K562 (cell line): ENCODE measurements at regions not wholly inside any gene's neighbourhood (a gene's known extent, or its start where the extent isn't known, plus 50 kb on each side); places are given as distances from the start of the nearest gene placed in this dataset.

Experiments
- ATAC-seq: fragments of 200-7000 bp; cut with Tn5 transposase; 3 replicates; pipeline ENCODE4 v1.9.1; 2020; ENCODE audit warnings: moderate library complexity
- BruUV-seq: library from RNA; stranded (reverse); fragments of 400-500 nt; replicated peaks from 2 replicates; lab custom pipeline; 2021; lab: Mats Ljungman, UMichigan
- CTCF ChIA-PET: fragments of 300-600 bp; formaldehyde crosslinking; extraction: SDS; loops from one replicate; lab custom pipeline; 2021; ENCODE audit warnings: low intra/inter-chr PET ratio; lab: Yijun Ruan, JAX
- POLR2A ChIA-PET: fragments of 300-600, 350-650 bp; sonication (Branson Sonifier 250); formaldehyde crosslinking; extraction: SDS; loops from one replicate; lab custom pipeline; 2021; ENCODE audit warnings: antibody characterized with exemption, inconsistent platforms; lab: Yijun Ruan, JAX
- DNase-seq, 4 experiments: peaks; one replicate each; pipeline versions ENCODE4 v3.0.0 to v3.0.0-alpha.2; 2011 to 2018; ENCODE audit warnings: low spot score in 3 of 4, mixed read lengths in 3 of 4; ENCODE audit errors: extremely low read depth in 1 of 4
- FAIRE-seq: peaks from 2 replicates; lab custom pipeline; 2011; peaks lifted over from hg19 to GRCh38; lab: Jason Lieb, UNC
- H2AFZ ChIP-seq: 2 replicates; pipeline ENCODE4 v1.6.0; 2011; ENCODE audit warnings: low read depth, low read length, control low read depth, inconsistent platforms
- H3K27ac ChIP-seq: fragments of 200-600 bp; 3 replicates; pipeline ENCODE4 v1.8.0; 2011; ENCODE audit warnings: low read depth, mild to moderate bottlenecking, control low read depth, inconsistent platforms, low read length, moderate library complexity, mixed read lengths; ENCODE audit errors: extremely low read depth
- H3K27me3 ChIP-seq, 2 experiments: fragments of 300-600 bp in 1 of 2; 2 replicates in 1 of 2; 3 replicates in 1 of 2; pipeline versions ENCODE4 v1.6.0 to v1.8.0; 2011; ENCODE audit warnings: inconsistent platforms in 2 of 2, low read length in 2 of 2, mild to moderate bottlenecking in 1 of 2, mixed read lengths in 1 of 2, moderate library complexity in 1 of 2; ENCODE audit not compliant: control insufficient read depth in 2 of 2, insufficient read depth in 2 of 2
- H3K36me3 ChIP-seq: fragments of 300-600 bp; 3 replicates; pipeline ENCODE4 v1.8.0; 2011; ENCODE audit warnings: mild to moderate bottlenecking, low read length, inconsistent platforms; ENCODE audit not compliant: control insufficient read depth, insufficient read depth
- H3K4me1 ChIP-seq, 2 experiments: fragments of 200-600 bp in 1 of 2; replicated peaks in 1 of 2; 2 replicates in 1 of 2; 3 replicates in 1 of 2; pipeline versions ENCODE4 v1.5.1 to v1.8.0; 2011; ENCODE audit warnings: inconsistent platforms in 2 of 2, low read length in 2 of 2, mild to moderate bottlenecking in 1 of 2, mixed read lengths in 1 of 2, moderate library complexity in 1 of 2; ENCODE audit not compliant: control insufficient read depth in 2 of 2, insufficient read depth in 2 of 2
- H3K4me2 ChIP-seq: 2 replicates; pipeline ENCODE4 v1.6.1; 2011; ENCODE audit warnings: low read length, control low read depth, inconsistent platforms, mixed read lengths; ENCODE audit not compliant: insufficient read depth
- H3K4me3 ChIP-seq: fragments of 200-600 bp; sonication (generic), shearing (Covaris generic); 2 replicates; pipeline ENCODE4 v1.5.1; 2016; ENCODE audit warnings: control low read depth, inconsistent platforms
- H3K79me2 ChIP-seq: fragments of 200-600 bp; 3 replicates; pipeline ENCODE4 v1.8.0; 2011; ENCODE audit warnings: low read length, inconsistent platforms; ENCODE audit not compliant: control insufficient read depth, insufficient read depth
- H3K9ac ChIP-seq, 2 experiments: 2 replicates each; pipeline versions ENCODE4 v1.6.0 to v1.6.1; 2011; ENCODE audit warnings: low read depth in 2 of 2, low read length in 2 of 2, control low read depth in 1 of 2, inconsistent platforms in 1 of 2, mild to moderate bottlenecking in 1 of 2, mixed read lengths in 1 of 2; ENCODE audit not compliant: insufficient read depth in 1 of 2
- H3K9me1 ChIP-seq: one replicate; pipeline ENCODE4 v1.6.0; 2011; ENCODE audit warnings: inconsistent platforms, mild to moderate bottlenecking, low read length, moderate library complexity; ENCODE audit not compliant: control insufficient read depth, insufficient read depth
- H3K9me3 ChIP-seq: replicated peaks from 2 replicates; pipeline ENCODE4 v1.5.1; 2011; ENCODE audit warnings: low read depth, low read length, inconsistent platforms; ENCODE audit not compliant: control insufficient read depth, insufficient read depth
- H4K20me1 ChIP-seq: replicated peaks from 2 replicates; pipeline ENCODE4 v1.6.1; 2011; ENCODE audit warnings: low read length, inconsistent platforms, mixed read lengths; ENCODE audit not compliant: control insufficient read depth, insufficient read depth
- DIDO1 ChIP-seq: fragments of 450-650 bp; IDR thresholded peaks from 2 replicates; pipeline ENCODE4 v1.6.1; 2016; ENCODE audit warnings: low read depth, missing biosample characterization, missing genetic modification characterization
- HDAC6 ChIP-seq: IDR thresholded peaks from 2 replicates; pipeline ENCODE4 v1.6.1; 2012; ENCODE audit warnings: low read depth, mild to moderate bottlenecking, control low read depth, inconsistent platforms, low read length, moderate library complexity
- POLR3A ChIP-seq: IDR thresholded peaks from 2 replicates; pipeline ENCODE4 v1.6.1; 2011; ENCODE audit warnings: borderline replicate concordance, mild to moderate bottlenecking, moderate library complexity; ENCODE audit not compliant: insufficient read length, insufficient read depth; ENCODE audit errors: extremely low read depth
- WGBS: fragments of 100-300 bp; shearing (Covaris generic); methylation state at CpG from one replicate; pipeline ENCODE4 v1.1.6; 2016; ENCODE audit warnings: low coverage, mixed read lengths; ENCODE audit not compliant: insufficient coverage; ENCODE audit errors: missing lambda C conversion rate; 5-methylcytosine and 5-hydroxymethylcytosine counted together
- in situ Hi-C: fragments of 300-500 bp; cut with MboI; formaldehyde crosslinking; loops from 4 replicates; pipeline ENCODE4 v1.15.0; 2018; ENCODE audit warnings: inconsistent platforms, mixed read lengths
- intact Hi-C: fragments of 100-400 bp; cut with micrococcal nuclease; formaldehyde crosslinking; loops from 2 replicates; pipeline ENCODE4 v1.14.2; 2022
- TF ChIP-seq, protein P1 (sequence below): fragments of 450-650 bp; IDR thresholded peaks from 2 replicates; pipeline ENCODE4 v1.6.1; 2017; ENCODE audit warnings: mild to moderate bottlenecking, moderate library complexity
- TF ChIP-seq, protein P2 (sequence below), 2 experiments: fragments of 450-650 bp in 1 of 2; IDR thresholded peaks; 2 replicates each; pipeline ENCODE4 v1.6.1; 2011 to 2017; ENCODE audit warnings: low read depth in 2 of 2, antibody characterized with exemption in 1 of 2, borderline replicate concordance in 1 of 2, low read length in 1 of 2, mild to moderate bottlenecking in 1 of 2, mixed read lengths in 1 of 2; ENCODE audit not compliant: control insufficient read depth in 1 of 2
- TF ChIP-seq, protein P3 (sequence below): fragments of 450-650 bp; IDR thresholded peaks from 2 replicates; pipeline ENCODE4 v1.7.1; 2018; ENCODE audit warnings: mild to moderate bottlenecking, low read depth; ENCODE audit not compliant: partially characterized antibody

DNA sequence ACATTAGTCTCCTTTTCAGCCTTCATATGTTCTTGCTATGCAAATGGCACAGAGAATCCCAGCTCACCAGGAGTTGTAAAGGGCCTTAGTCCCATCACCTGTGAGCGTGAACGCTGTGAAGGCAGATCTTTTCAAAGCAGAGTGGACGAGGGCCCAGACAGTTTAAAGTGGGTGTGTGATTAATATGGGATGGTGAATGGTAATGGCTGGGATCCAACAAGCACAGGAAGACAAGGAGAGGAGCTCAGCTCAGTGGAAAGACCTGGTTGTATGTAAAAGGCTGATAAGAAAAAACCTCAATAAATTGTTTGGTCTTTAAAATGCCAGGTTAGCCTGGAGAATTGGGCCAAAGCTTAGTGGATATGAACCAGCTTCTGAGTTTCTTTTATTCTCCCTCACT is 326.2 kb downstream of the NYAP2 start:
- DNase-seq (no peak), ATAC-seq (no peak), FAIRE-seq (no peak)
- H3K27me3 ChIP-seq, result no peaks in the 10 kb centered on the region
- H2AFZ ChIP-seq, result no peak overlapping the region
- 14% methylated on average over 1 of the region's 3 CpGs for WGBS
- in situ Hi-C loops, result no loop called here
- no peaks in the 10 kb centered on the region for H4K20me1 ChIP-seq
- no peak overlapping the region for H3K4me3 ChIP-seq
- H3K4me2 ChIP-seq, result no peak overlapping the region
- no peak overlapping the region for H3K27ac ChIP-seq
- no peaks in the 10 kb centered on the region for H3K79me2 ChIP-seq
- H3K9me1 ChIP-seq, result no peaks in the 10 kb centered on the region
- H3K9ac ChIP-seq, result no peak overlapping the region
- no peaks in the 10 kb centered on the region for H3K4me1 ChIP-seq
- BruUV-seq, result no TSS peak
- H3K9me3 ChIP-seq, result no peaks in the 10 kb centered on the region
- ChIA-PET POLR2A (no interaction called here), CTCF (no interaction called here)
- no peaks in the 10 kb centered on the region for H3K36me3 ChIP-seq
- intact Hi-C loops, result no loop called here
- TF ChIP-seq POLR3A, result no peak
- TF ChIP-seq HDAC6, result no peak
- TF ChIP-seq, protein P1, sequence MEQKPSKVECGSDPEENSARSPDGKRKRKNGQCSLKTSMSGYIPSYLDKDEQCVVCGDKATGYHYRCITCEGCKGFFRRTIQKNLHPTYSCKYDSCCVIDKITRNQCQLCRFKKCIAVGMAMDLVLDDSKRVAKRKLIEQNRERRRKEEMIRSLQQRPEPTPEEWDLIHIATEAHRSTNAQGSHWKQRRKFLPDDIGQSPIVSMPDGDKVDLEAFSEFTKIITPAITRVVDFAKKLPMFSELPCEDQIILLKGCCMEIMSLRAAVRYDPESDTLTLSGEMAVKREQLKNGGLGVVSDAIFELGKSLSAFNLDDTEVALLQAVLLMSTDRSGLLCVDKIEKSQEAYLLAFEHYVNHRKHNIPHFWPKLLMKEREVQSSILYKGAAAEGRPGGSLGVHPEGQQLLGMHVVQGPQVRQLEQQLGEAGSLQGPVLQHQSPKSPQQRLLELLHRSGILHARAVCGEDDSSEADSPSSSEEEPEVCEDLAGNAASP, result no peak
- TF ChIP-seq, protein P2, sequence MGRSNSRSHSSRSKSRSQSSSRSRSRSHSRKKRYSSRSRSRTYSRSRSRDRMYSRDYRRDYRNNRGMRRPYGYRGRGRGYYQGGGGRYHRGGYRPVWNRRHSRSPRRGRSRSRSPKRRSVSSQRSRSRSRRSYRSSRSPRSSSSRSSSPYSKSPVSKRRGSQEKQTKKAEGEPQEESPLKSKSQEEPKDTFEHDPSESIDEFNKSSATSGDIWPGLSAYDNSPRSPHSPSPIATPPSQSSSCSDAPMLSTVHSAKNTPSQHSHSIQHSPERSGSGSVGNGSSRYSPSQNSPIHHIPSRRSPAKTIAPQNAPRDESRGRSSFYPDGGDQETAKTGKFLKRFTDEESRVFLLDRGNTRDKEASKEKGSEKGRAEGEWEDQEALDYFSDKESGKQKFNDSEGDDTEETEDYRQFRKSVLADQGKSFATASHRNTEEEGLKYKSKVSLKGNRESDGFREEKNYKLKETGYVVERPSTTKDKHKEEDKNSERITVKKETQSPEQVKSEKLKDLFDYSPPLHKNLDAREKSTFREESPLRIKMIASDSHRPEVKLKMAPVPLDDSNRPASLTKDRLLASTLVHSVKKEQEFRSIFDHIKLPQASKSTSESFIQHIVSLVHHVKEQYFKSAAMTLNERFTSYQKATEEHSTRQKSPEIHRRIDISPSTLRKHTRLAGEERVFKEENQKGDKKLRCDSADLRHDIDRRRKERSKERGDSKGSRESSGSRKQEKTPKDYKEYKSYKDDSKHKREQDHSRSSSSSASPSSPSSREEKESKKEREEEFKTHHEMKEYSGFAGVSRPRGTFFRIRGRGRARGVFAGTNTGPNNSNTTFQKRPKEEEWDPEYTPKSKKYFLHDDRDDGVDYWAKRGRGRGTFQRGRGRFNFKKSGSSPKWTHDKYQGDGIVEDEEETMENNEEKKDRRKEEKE (IDR thresholded peaks at IDR 0.05; ENCODE audit: borderline replicate concordance in 1 of 2, control insufficient read depth in 1 of 2, low read depth in 2 of 2, low read length in 1 of 2), result no peak
- no peak for TF ChIP-seq DIDO1 (tag)
- TF ChIP-seq, protein P3, sequence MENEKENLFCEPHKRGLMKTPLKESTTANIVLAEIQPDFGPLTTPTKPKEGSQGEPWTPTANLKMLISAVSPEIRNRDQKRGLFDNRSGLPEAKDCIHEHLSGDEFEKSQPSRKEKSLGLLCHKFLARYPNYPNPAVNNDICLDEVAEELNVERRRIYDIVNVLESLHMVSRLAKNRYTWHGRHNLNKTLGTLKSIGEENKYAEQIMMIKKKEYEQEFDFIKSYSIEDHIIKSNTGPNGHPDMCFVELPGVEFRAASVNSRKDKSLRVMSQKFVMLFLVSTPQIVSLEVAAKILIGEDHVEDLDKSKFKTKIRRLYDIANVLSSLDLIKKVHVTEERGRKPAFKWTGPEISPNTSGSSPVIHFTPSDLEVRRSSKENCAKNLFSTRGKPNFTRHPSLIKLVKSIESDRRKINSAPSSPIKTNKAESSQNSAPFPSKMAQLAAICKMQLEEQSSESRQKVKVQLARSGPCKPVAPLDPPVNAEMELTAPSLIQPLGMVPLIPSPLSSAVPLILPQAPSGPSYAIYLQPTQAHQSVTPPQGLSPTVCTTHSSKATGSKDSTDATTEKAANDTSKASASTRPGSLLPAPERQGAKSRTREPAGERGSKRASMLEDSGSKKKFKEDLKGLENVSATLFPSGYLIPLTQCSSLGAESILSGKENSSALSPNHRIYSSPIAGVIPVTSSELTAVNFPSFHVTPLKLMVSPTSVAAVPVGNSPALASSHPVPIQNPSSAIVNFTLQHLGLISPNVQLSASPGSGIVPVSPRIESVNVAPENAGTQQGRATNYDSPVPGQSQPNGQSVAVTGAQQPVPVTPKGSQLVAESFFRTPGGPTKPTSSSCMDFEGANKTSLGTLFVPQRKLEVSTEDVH, result no peak
